ENCODE measurements at regions not wholly inside any gene's neighbourhood (a gene's known extent, or its start where the extent isn't known, plus 50 kb on each side); places are given as distances from the start of the nearest gene placed in this dataset.
"Not testable (repeated sequence)": the region's sequence is repeated elsewhere in the genome, so short reads cannot be mapped to it uniquely, and the experiment has no call there.

DNA sequence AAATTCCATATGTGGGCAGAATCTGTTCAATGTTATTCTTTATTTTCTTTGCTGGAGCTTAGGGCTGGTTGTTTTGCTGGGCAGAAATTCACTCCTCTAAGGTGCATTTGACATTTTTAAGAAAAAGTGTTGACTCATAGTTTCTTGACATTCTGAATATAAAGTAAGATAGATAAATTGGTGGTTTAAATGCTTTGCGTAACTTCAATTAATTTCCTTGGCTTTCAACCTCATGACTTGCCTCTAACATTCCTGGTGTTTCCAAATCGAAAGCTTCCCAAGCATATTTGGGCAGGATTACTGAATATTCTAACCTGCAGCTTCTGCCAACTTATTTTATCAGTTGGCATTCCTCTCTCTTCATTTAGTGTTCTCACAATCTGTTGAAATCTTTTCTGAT is 718.7 kb upstream of the ADGRB3 start:
- TF ChIP-seq, protein P1, sequence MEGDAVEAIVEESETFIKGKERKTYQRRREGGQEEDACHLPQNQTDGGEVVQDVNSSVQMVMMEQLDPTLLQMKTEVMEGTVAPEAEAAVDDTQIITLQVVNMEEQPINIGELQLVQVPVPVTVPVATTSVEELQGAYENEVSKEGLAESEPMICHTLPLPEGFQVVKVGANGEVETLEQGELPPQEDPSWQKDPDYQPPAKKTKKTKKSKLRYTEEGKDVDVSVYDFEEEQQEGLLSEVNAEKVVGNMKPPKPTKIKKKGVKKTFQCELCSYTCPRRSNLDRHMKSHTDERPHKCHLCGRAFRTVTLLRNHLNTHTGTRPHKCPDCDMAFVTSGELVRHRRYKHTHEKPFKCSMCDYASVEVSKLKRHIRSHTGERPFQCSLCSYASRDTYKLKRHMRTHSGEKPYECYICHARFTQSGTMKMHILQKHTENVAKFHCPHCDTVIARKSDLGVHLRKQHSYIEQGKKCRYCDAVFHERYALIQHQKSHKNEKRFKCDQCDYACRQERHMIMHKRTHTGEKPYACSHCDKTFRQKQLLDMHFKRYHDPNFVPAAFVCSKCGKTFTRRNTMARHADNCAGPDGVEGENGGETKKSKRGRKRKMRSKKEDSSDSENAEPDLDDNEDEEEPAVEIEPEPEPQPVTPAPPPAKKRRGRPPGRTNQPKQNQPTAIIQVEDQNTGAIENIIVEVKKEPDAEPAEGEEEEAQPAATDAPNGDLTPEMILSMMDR (conservative IDR thresholded peaks at IDR 0.05): no peak
- no peak for DNase-seq (ENCODE audit: extremely low spot score, unreplicated experiment)
- no peak overlapping the region for H3K27ac Mint-ChIP-seq
- H3K9me3 Mint-ChIP-seq: no peaks in the 10 kb centered on the region
- no peak overlapping the region for H3K4me3 Mint-ChIP-seq
- no peaks in the 10 kb centered on the region for H3K36me3 Mint-ChIP-seq
- H3K27me3 Mint-ChIP-seq: no peaks in the 10 kb centered on the region
- no peaks in the 10 kb centered on the region for H3K4me1 Mint-ChIP-seq (ENCODE audit: unreplicated experiment)

DNA sequence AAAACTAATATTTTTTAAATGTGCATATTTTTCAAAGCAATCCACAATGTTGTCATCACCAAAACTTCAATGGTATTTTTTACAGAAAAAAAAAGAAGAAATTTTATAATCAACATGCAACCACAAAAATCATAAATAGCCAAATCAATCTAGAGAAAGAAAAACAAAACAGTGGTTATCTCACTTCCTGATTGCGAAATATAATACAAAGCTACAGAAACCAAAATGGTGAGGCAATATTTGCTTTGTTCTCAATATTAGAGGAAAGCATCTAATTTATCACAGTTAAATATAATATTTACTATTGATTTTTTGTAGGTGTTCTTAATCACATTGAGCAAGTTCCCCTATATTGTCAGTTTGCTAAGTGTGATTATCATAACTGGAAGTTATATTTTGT is 720.7 kb upstream of the ADGRB3 start:
- Mint-ChIP-seq H3K9me3 (no peaks in the 10 kb centered on the region), H3K27ac (no peak overlapping the region), H3K36me3 (no peaks in the 10 kb centered on the region), H3K4me1 (ENCODE audit: unreplicated experiment) (no peaks in the 10 kb centered on the region), H3K4me3 (no peak overlapping the region), H3K27me3 (no peaks in the 10 kb centered on the region)
- no peak for DNase-seq (ENCODE audit: extremely low spot score, unreplicated experiment)
- TF ChIP-seq, protein P1 (conservative IDR thresholded peaks at IDR 0.05): no peak

DNA sequence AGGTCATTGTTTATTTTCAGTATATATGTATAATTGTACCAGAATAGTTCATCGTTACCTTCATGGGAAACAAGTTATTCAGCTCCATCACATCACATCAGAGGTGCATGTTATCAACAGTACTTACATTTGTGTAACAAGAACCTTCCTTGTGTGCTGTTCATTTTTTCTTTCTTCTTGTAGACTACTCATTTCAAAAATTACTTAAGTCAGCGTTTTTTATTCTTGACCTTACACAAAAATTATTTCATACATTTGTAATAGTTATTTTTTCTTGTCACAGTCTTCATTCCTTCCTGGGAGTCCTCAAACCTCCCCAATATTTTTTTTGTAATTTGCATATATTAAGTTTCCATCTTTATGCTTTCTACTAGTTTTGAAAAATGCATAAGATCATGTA is 725.7 kb upstream of the ADGRB3 start:
- no peaks in the 10 kb centered on the region for H3K4me1 Mint-ChIP-seq (ENCODE audit: unreplicated experiment)
- H3K27me3 Mint-ChIP-seq: no peaks in the 10 kb centered on the region
- no peak overlapping the region for H3K27ac Mint-ChIP-seq
- no peak for DNase-seq (ENCODE audit: extremely low spot score, unreplicated experiment)
- H3K4me3 Mint-ChIP-seq: no peak overlapping the region
- H3K36me3 Mint-ChIP-seq: no peaks in the 10 kb centered on the region
- H3K9me3 Mint-ChIP-seq: no peaks in the 10 kb centered on the region
- TF ChIP-seq, protein P1 (conservative IDR thresholded peaks at IDR 0.05): no peak

DNA sequence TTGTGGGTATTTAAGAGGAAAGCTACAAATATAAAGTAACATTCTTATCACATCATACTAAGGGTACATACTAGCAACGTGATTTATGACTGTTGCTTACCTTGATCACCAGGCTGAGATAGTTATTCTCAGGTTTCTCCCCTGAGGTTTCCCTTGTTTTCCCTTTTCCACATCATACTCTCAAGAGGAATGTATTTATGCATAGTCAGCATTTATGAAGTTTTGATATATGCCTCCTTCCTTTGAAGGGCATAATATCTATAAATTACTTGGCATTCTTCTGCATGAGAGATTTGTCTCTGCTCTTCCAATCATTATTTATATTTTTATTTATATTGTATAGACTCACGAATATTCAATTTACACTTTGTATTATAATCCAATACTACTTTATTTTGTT is 726.7 kb upstream of the ADGRB3 start:
- Mint-ChIP-seq H3K27me3 (no peaks in the 10 kb centered on the region), H3K36me3 (no peaks in the 10 kb centered on the region), H3K4me1 (ENCODE audit: unreplicated experiment) (no peaks in the 10 kb centered on the region), H3K4me3 (no peak overlapping the region), H3K27ac (no peak overlapping the region), H3K9me3 (no peaks in the 10 kb centered on the region)
- DNase-seq (ENCODE audit: extremely low spot score, unreplicated experiment): no peak
- TF ChIP-seq, protein P1 (conservative IDR thresholded peaks at IDR 0.05): no peak

DNA sequence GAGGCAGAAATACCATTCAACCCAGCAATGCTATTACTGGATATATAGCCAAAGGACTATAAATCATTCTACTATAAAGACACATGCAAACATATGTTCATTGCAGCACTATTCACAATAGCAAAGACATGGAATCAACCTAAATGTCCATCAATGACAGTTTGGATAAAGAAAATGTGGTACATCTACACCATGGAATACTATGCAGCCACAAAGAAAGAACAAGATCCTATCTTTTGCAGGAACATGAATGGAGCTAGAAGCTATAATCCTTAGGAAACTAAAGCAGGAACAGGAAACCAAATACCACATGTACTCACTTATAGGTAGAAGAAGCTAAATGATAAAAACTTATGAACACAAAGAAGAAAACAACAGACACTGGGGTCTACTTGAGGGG is 730.3 kb upstream of the ADGRB3 start:
- not testable (repeated sequence) for H3K4me1 Mint-ChIP-seq (ENCODE audit: unreplicated experiment); DNase-seq (ENCODE audit: extremely low spot score, unreplicated experiment); H3K27me3 Mint-ChIP-seq; H3K9me3 Mint-ChIP-seq; H3K4me3 Mint-ChIP-seq; H3K36me3 Mint-ChIP-seq; H3K27ac Mint-ChIP-seq

DNA sequence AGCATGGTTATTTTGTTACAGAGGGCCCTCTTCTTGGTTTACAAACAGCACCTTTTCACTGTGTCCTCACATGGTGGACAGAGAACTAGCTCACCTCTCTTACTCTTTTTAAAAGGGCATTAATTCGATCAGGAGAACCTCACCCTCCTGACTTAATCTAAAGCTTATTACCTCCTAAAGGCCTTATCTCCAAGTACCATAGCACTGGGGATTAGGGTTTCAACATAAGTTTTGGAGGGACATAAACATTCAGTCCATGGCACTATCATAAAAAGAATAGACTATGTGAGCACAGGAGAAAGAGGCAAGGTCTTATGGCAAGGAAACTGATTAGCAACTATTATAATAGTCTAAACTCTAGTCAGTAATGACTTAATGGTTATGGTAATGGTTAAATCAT is 736.2 kb upstream of the ADGRB3 start:
- no peak for DNase-seq (ENCODE audit: extremely low spot score, unreplicated experiment)
- H3K4me3 Mint-ChIP-seq: no peak overlapping the region
- TF ChIP-seq, protein P1 (conservative IDR thresholded peaks at IDR 0.05): no peak
- H3K27ac Mint-ChIP-seq: no peak overlapping the region
- no peaks in the 10 kb centered on the region for H3K36me3 Mint-ChIP-seq
- H3K9me3 Mint-ChIP-seq: no peaks in the 10 kb centered on the region
- H3K4me1 Mint-ChIP-seq (ENCODE audit: unreplicated experiment): no peaks in the 10 kb centered on the region
- no peaks in the 10 kb centered on the region for H3K27me3 Mint-ChIP-seq
